GM20000 (cell line): ENCODE measurements at regions not wholly inside any gene's neighbourhood (a gene's known extent, or its start where the extent isn't known, plus 50 kb on each side); places are given as distances from the start of the nearest gene placed in this dataset.
"Not testable (repeated sequence)": the region's sequence is repeated elsewhere in the genome, so short reads cannot be mapped to it uniquely, and the experiment has no call there.

ENCODE experiments used
- DNase-seq: peaks from one replicate; pipeline ENCODE4 v3.0.0; 2012; ENCODE audit warnings: low spot score
- TF ChIP-seq, protein P1 (sequence below): IDR thresholded peaks from 2 replicates; pipeline ENCODE4 v1.5.1; 2012; ENCODE audit warnings: mild to moderate bottlenecking, control low read depth; ENCODE audit errors: extremely low read depth, missing control alignments

DNA sequence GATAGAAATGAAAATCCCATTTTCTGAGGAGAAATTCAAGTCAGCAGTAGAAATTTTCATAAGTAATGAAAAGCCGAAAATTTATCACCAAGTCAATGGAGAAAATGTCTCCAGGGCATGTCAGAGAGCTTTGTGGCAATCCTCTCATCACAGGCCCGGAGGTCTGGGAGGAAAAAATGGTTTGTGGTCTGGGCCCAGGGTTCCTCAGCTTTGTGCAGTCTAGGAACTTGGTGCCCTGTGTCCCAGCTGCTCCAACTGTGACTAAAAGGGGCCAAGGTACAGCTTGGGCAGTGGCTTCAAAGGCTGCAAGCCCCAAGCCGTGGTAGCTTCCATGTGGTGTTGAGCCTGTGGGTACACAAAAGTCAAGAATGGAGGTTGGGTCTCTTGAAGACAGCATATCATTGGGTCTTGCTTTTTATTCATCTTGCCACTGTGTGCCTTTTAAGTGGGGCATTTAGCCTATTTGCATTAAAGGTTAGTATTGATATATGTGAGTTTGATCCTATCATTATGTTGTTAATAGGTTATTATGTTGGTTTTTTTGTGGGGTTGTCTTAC is 608.5 kb downstream of the PDHA2 start:
- TF ChIP-seq, protein P1, sequence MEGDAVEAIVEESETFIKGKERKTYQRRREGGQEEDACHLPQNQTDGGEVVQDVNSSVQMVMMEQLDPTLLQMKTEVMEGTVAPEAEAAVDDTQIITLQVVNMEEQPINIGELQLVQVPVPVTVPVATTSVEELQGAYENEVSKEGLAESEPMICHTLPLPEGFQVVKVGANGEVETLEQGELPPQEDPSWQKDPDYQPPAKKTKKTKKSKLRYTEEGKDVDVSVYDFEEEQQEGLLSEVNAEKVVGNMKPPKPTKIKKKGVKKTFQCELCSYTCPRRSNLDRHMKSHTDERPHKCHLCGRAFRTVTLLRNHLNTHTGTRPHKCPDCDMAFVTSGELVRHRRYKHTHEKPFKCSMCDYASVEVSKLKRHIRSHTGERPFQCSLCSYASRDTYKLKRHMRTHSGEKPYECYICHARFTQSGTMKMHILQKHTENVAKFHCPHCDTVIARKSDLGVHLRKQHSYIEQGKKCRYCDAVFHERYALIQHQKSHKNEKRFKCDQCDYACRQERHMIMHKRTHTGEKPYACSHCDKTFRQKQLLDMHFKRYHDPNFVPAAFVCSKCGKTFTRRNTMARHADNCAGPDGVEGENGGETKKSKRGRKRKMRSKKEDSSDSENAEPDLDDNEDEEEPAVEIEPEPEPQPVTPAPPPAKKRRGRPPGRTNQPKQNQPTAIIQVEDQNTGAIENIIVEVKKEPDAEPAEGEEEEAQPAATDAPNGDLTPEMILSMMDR = no peak

DNA sequence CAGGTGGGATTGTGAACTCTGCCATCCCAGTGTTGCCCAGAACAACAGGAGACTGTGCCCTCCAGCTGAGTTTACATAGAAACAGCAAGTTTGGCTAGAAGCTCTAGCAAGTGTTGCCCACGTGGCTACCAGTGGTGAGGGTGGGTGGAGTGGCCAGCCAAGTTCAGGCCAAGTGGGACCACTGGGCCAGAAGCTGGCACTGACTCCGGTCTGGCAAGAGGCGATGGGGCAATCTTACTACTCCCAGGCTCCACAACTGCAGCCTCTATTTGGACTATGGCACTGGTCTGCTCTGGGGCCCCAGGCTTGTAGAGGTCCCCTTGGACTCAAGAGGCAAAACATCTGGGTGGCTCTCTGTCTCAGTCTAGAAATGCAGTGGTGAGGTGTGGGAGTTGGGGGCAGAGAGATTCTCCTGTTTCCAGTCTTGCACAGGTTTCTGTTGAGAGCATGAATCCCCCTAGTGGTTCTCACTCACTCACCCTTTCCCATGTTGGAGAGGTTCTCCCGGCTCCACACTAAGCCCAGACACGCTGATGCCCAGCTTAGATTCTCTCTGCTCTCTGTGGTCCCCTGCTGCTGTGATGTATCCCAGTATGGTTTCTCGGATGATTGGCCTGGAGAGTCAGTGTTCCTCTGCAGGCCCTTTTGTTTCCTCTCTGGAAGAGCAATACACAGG is 615.3 kb downstream of the PDHA2 start:
- TF ChIP-seq, protein P1 = no peak
- DNase-seq = no peak

More for the DNA sequence above, 608.5 kb downstream of the PDHA2 start:
- DNase-seq = no peak

- not testable (repeated sequence) for DNase-seq
Observed at GRCh38 chr4:96458031-96458430, 618.1 kb downstream of the PDHA2 start.

DNA sequence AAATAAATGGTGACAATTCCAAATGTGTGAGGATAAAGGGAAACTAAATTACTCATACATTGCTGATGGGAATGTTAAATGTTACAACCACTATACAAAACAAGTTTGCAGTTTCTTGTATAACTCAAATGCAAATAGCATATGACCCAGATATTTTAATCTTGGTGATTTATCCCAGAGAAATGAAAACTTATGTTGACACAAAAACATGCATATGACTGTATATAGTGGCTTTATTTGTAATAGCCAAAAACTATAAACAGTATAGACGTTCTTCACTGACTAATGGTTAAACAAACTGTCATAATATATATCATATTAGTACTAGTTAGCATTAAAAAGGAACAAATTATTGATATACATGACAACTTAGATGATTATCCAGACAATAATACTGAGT is 619.2 kb downstream of the PDHA2 start:
- TF ChIP-seq, protein P1 = no peak
- no peak for DNase-seq

DNA sequence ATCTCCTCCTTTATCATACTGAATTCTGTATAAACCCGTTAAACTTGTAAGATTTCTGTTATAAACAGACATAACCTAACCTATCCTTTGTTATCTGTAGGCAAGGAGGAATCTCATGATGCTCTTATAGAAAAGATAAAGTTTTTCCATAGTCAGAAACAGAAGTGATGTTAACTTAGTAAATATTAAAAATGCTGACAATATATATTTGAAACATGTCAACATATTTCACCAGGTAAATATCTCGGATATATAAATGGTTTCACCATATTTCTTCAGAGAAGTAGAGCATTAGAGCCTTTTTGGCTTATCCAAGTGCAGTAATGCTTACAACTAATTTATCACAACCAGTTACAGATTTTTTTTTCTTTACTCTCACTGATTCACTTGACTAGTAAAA is 625.9 kb downstream of the PDHA2 start:
- TF ChIP-seq, protein P1 = no peak
- DNase-seq = no peak

DNA sequence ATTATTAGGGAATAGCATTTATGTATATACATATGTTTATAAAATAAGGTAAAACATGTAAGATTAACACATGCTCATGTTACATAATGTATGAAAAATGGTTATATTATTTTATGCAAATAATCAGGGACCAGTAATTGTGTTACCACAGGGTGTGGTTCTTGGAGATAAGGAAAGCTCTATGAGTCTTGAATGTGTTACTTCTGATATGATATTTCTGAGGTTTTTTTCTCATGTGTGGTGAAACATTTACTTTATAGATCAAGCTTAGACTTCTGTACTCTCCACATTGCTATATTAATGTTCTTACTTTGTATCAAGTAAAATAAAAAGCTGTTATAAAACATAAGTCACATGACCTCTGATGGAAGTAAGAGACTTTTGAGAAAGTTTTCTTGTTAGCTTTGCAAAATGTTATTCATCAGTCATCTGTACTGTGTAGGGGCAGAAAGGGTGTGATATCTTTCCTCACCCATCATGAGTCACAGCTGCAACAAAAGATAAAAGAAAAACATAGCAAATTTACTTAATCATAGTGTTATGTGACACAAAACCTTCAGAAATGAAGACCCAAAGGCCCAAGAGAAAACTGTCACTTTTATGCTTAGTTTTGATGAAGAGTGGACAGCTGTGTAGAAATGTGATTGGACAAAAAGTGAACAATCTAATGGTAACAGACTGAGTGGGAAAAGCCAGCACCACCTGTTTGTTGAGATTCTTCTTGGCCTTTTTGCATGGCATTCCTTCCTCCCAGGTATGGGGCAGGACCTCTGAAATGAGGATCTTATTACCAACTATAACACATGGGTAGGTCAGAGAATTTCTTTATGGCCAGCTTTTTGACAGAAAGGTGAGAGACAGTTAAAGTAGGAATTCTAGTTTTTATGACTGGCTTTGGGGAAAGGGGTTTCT is 632.3 kb downstream of the PDHA2 start:
- no peak for DNase-seq
- TF ChIP-seq, protein P1 = no peak

DNA sequence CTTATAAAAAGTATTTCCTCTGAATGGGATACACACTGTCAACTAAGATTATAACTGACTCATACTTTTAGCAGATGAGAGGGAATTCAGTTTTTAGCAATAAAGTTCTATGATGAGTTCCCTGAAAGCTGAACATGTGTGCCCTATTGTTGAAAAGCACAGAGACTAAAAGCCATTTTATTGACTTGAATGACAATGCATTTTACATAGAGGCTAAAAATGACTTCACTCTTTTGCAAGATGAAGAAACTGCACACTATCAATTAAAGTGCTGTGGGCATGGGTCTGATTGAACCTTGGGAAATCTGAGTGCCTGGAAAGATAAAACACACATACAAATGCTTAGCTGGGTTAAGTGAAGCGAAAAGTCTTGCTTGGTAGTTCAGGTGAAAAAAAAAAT is 633.4 kb downstream of the PDHA2 start:
- TF ChIP-seq, protein P1 = no peak
- no peak for DNase-seq
